WTC11 (cell line): ENCODE measurements at regions not wholly inside any gene's neighbourhood (a gene's known extent, or its start where the extent isn't known, plus 50 kb on each side); places are given as distances from the start of the nearest gene placed in this dataset.

ENCODE experiments used
- ATF2 ChIP-seq: sonication (generic); formaldehyde crosslinking; IDR thresholded peaks from 2 replicates; pipeline ENCODE4 v1.8.1; 2022; ENCODE audit warnings: low read depth, missing genetic modification reagents, borderline replicate concordance
- ATF3 ChIP-seq: sonication (generic); formaldehyde crosslinking; conservative IDR thresholded peaks from 2 replicates; pipeline ENCODE4 v1.8.1; 2022; ENCODE audit warnings: mild to moderate bottlenecking, missing genetic modification reagents
- CREB1 ChIP-seq: sonication (generic); formaldehyde crosslinking; IDR thresholded peaks from 2 replicates; pipeline ENCODE4 v1.8.0; 2023; ENCODE audit warnings: mild to moderate bottlenecking, missing genetic modification reagents
- CTCF ChIP-seq: fragments of 200-600 bp; IDR thresholded peaks from 2 replicates; pipeline ENCODE4 v1.8.0; 2022; ENCODE audit warnings: antibody characterized with exemption
- ETV6 ChIP-seq: sonication (generic); formaldehyde crosslinking; IDR thresholded peaks from 2 replicates; pipeline ENCODE4 v1.8.1; 2022; ENCODE audit warnings: mild to moderate bottlenecking, missing genetic modification reagents
- HMGXB4 ChIP-seq: sonication (generic); formaldehyde crosslinking; IDR thresholded peaks from 2 replicates; pipeline ENCODE4 v1.8.1; 2023; ENCODE audit warnings: mild to moderate bottlenecking, moderate library complexity, missing genetic modification reagents
- JUN ChIP-seq: sonication (generic); formaldehyde crosslinking; IDR thresholded peaks from 2 replicates; pipeline ENCODE4 v1.8.0; 2023; ENCODE audit warnings: mild to moderate bottlenecking, missing genetic modification reagents
- PRDM15 ChIP-seq: sonication (generic); formaldehyde crosslinking; IDR thresholded peaks from 2 replicates; pipeline ENCODE4 v1.8.0; 2022; ENCODE audit warnings: missing genetic modification reagents
- SMAD3 ChIP-seq: sonication (generic); formaldehyde crosslinking; IDR thresholded peaks from 2 replicates; pipeline ENCODE4 v1.8.0; 2022; ENCODE audit warnings: missing genetic modification reagents, mild to moderate bottlenecking, borderline replicate concordance
- SMAD4 ChIP-seq: sonication (generic); formaldehyde crosslinking; IDR thresholded peaks from 2 replicates; pipeline ENCODE4 v1.8.0; 2022; ENCODE audit warnings: mild to moderate bottlenecking, missing genetic modification reagents
- USF1 ChIP-seq: sonication (generic); formaldehyde crosslinking; IDR thresholded peaks from 2 replicates; pipeline ENCODE4 v1.8.0; 2022; ENCODE audit warnings: mild to moderate bottlenecking, missing genetic modification reagents
- ZNF121 ChIP-seq: sonication (generic); formaldehyde crosslinking; IDR thresholded peaks from 2 replicates; pipeline ENCODE4 v1.8.0; 2023; ENCODE audit warnings: missing genetic modification reagents
- ZNF138 ChIP-seq: sonication (generic); formaldehyde crosslinking; conservative IDR thresholded peaks from 2 replicates; pipeline ENCODE4 v1.8.1; 2022; ENCODE audit warnings: mild to moderate bottlenecking, moderate library complexity, missing genetic modification reagents
- ZNF532 ChIP-seq: fragments of 250-450 bp; sonication (Bioruptor Pico); IDR thresholded peaks from 2 replicates; pipeline ENCODE4 v1.9.0; 2021; ENCODE audit warnings: mild to moderate bottlenecking, borderline replicate concordance

- TF ChIP-seq CTCF (no peak), ATF2 (CRISPR knock-in tag) (no peak), JUN (CRISPR knock-in tag) (no peak), ZNF138 (CRISPR knock-in tag) (no peak), SMAD4 (no peak), PRDM15 (CRISPR knock-in tag) (no peak), ZNF121 (CRISPR knock-in tag) (no peak), ZNF532 (CRISPR knock-in tag) (no peak), CREB1 (no peak), ATF3 (CRISPR knock-in tag) (no peak), ETV6 (CRISPR knock-in tag) (no peak), USF1 (no peak), HMGXB4 (CRISPR knock-in tag) (no peak), SMAD3 (CRISPR knock-in tag) (no peak)
Observed at GRCh38 chr1:199163670-199164069, 524.8 kb downstream of the PTPRC start.
